Mononuclear cell (primary cell): ENCODE measurements at regions not wholly inside any gene's neighbourhood (a gene's known extent, or its start where the extent isn't known, plus 50 kb on each side); places are given as distances from the start of the nearest gene placed in this dataset.
"Not testable (repeated sequence)": the region's sequence is repeated elsewhere in the genome, so short reads cannot be mapped to it uniquely, and the experiment has no call there.

Source experiments
- H3K27me3 ChIP-seq: 2 replicates; pipeline ENCODE4 v1.6.0; 2011; ENCODE audit warnings: low read length, control low read depth; ENCODE audit not compliant: insufficient read depth
- H3K4me1 ChIP-seq: 2 replicates; pipeline ENCODE4 v1.5.1; 2011; ENCODE audit warnings: mild to moderate bottlenecking, low read length, control low read depth; ENCODE audit not compliant: insufficient read depth
- H3K4me3 ChIP-seq: 2 replicates; pipeline ENCODE4 v1.5.1; 2011; ENCODE audit warnings: mild to moderate bottlenecking, low read length, moderate library complexity
- H3K9me3 ChIP-seq: 2 replicates; pipeline ENCODE4 v1.5.1; 2011; ENCODE audit warnings: low read depth, mild to moderate bottlenecking, control low read depth, low read length

- Histone ChIP-seq H3K27me3 (no peaks in the 10 kb centered on the region), H3K9me3 (no peaks in the 10 kb centered on the region), H3K4me3 (no peak overlapping the region), H3K4me1 (no peaks in the 10 kb centered on the region)
These were observed 69.1 kb upstream of the MRPS6 start for GRCh38 chr21:34004013-34004938.

GRCh38 chr21:34003428-34003827 is 70.0 kb upstream of the MRPS6 start:
- Histone ChIP-seq H3K9me3 (no peaks in the 10 kb centered on the region), H3K4me1 (no peaks in the 10 kb centered on the region), H3K27me3 (no peaks in the 10 kb centered on the region), H3K4me3 (no peak overlapping the region)

- no peak overlapping the region for H3K4me3 ChIP-seq
- H3K9me3 ChIP-seq = no peaks in the 10 kb centered on the region
- peaks cover 3% of the 10 kb centered on the region for H3K4me1 ChIP-seq
- no peaks in the 10 kb centered on the region for H3K27me3 ChIP-seq
These were observed 73.0 kb upstream of the MRPS6 start for GRCh38 chr21:34000375-34000774.

- H3K27me3 ChIP-seq = no peaks in the 10 kb centered on the region
- no peaks in the 10 kb centered on the region for H3K9me3 ChIP-seq
- H3K4me3 ChIP-seq = no peak overlapping the region
- H3K4me1 ChIP-seq = peaks cover 10% of the 10 kb centered on the region
These were observed 74.6 kb upstream of the MRPS6 start for GRCh38 chr21:33998809-33999208.

- no peak overlapping the region for H3K4me3 ChIP-seq
These were observed 75.0 kb upstream of the MRPS6 start for GRCh38 chr21:33998402-33998801.

GRCh38 chr21:33997436-33997835 is 75.9 kb upstream of the MRPS6 start:
- Histone ChIP-seq H3K4me1 (peaks cover 16% of the 10 kb centered on the region), H3K27me3 (no peaks in the 10 kb centered on the region), H3K4me3 (no peak overlapping the region), H3K9me3 (no peaks in the 10 kb centered on the region)

More at GRCh38 chr21:33998402-33998801, 75.0 kb upstream of the MRPS6 start:
- Histone ChIP-seq H3K9me3 (no peaks in the 10 kb centered on the region), H3K27me3 (no peaks in the 10 kb centered on the region), H3K4me1 (peaks cover 14% of the 10 kb centered on the region)

- H3K4me1 ChIP-seq = peaks cover 16% of the 10 kb centered on the region
- no peaks in the 10 kb centered on the region for H3K27me3 ChIP-seq
- no peaks in the 10 kb centered on the region for H3K9me3 ChIP-seq
- no peak overlapping the region for H3K4me3 ChIP-seq
These were observed 78.8 kb upstream of the ATP5PO start for GRCh38 chr21:33994373-33994772.

GRCh38 chr21:33993286-33994231 is 78.0 kb upstream of the ATP5PO start:
- Histone ChIP-seq H3K27me3 (no peaks in the 10 kb centered on the region), H3K4me1 (peaks cover 16% of the 10 kb centered on the region), H3K9me3 (no peaks in the 10 kb centered on the region), H3K4me3 (no peak overlapping the region)

- not testable (repeated sequence) for H3K4me3 ChIP-seq, H3K9me3 ChIP-seq
- H3K4me1 ChIP-seq = peaks cover 12% of the 10 kb centered on the region
These were observed 76.8 kb upstream of the ATP5PO start for GRCh38 chr21:33992412-33992811.

GRCh38 chr21:33991133-33991532 is 75.5 kb upstream of the ATP5PO start:
- H3K27me3 ChIP-seq = no peaks in the 10 kb centered on the region
- no peaks in the 10 kb centered on the region for H3K9me3 ChIP-seq
- H3K4me3 ChIP-seq = no peak overlapping the region
- peaks cover 12% of the 10 kb centered on the region for H3K4me1 ChIP-seq

More at GRCh38 chr21:33992412-33992811, 76.8 kb upstream of the ATP5PO start:
- not testable (repeated sequence) for H3K27me3 ChIP-seq

GRCh38 chr21:33989440-33989839 is 73.8 kb upstream of the ATP5PO start:
- H3K4me3 ChIP-seq = no peak overlapping the region
- no peaks in the 10 kb centered on the region for H3K27me3 ChIP-seq
- peaks cover 12% of the 10 kb centered on the region for H3K4me1 ChIP-seq
- H3K9me3 ChIP-seq = no peaks in the 10 kb centered on the region

GRCh38 chr21:33988237-33989017 is 72.8 kb upstream of the ATP5PO start:
- H3K27me3 ChIP-seq = no peaks in the 10 kb centered on the region
- H3K9me3 ChIP-seq = no peaks in the 10 kb centered on the region
- H3K4me3 ChIP-seq = no peak overlapping the region
- peaks cover 2% of the 10 kb centered on the region for H3K4me1 ChIP-seq

GRCh38 chr21:33987461-33987860 is 71.9 kb upstream of the ATP5PO start:
- H3K9me3 ChIP-seq = no peaks in the 10 kb centered on the region
- no peaks in the 10 kb centered on the region for H3K4me1 ChIP-seq
- H3K4me3 ChIP-seq = no peak overlapping the region
- no peaks in the 10 kb centered on the region for H3K27me3 ChIP-seq

GRCh38 chr21:33985117-33986050 is 69.8 kb upstream of the ATP5PO start:
- H3K9me3 ChIP-seq = no peaks in the 10 kb centered on the region
- no peak overlapping the region for H3K4me3 ChIP-seq
- peaks cover 13% of the 10 kb centered on the region for H3K4me1 ChIP-seq
- H3K27me3 ChIP-seq = no peaks in the 10 kb centered on the region
